Neural cell (in vitro differentiated cells): ENCODE measurements at regions not wholly inside any gene's neighbourhood (a gene's known extent, or its start where the extent isn't known, plus 50 kb on each side); places are given as distances from the start of the nearest gene placed in this dataset.

Experiments
- H2AFZ ChIP-seq: fragments of 200-600, 300-800 bp; sonication (generic), shearing (Covaris generic); 2 replicates; pipeline ENCODE4 v1.6.0; 2014; ENCODE audit warnings: low read depth, mild to moderate bottlenecking, antibody characterized with exemption, low read length, moderate library complexity
- H3F3A ChIP-seq: fragments of 200-600 bp; shearing (Covaris generic); 2 replicates; pipeline ENCODE4 v1.6.1; 2016; ENCODE audit warnings: mild to moderate bottlenecking, moderate library complexity, mixed read lengths, antibody characterized with exemption, low read length; ENCODE audit not compliant: insufficient read depth, poor library complexity, severe bottlenecking
- H3K27ac ChIP-seq: fragments of 200-600, 300-800 bp; sonication (generic), shearing (Covaris generic); 2 replicates; pipeline ENCODE4 v1.5.1; 2014; ENCODE audit warnings: mild to moderate bottlenecking, low read length, moderate library complexity
- H3K27me3 ChIP-seq: fragments of 300-800, 200-600 bp; sonication (generic), shearing (Covaris generic); 2 replicates; pipeline ENCODE4 v1.6.0; 2014; ENCODE audit warnings: mild to moderate bottlenecking, low read depth, low read length, moderate library complexity; ENCODE audit not compliant: insufficient read depth
- H3K36me3 ChIP-seq: fragments of 300-800, 200-600 bp; sonication (generic), shearing (Covaris generic); 2 replicates; pipeline ENCODE4 v1.5.1; 2014; ENCODE audit warnings: mild to moderate bottlenecking, antibody characterized with exemption, low read length, moderate library complexity; ENCODE audit not compliant: insufficient read depth
- H3K4me2 ChIP-seq: fragments of 300-800, 200-600 bp; sonication (generic), shearing (Covaris generic); 2 replicates; pipeline ENCODE4 v1.6.0; 2014; ENCODE audit warnings: mild to moderate bottlenecking, low read length
- H3K4me3 ChIP-seq: fragments of 300-800, 200-600 bp; sonication (generic), shearing (Covaris generic); 2 replicates; pipeline ENCODE4 v1.5.1; 2014; ENCODE audit warnings: mild to moderate bottlenecking, low read length, moderate library complexity
- H3K79me2 ChIP-seq: fragments of 200-600 bp; shearing (Covaris generic); replicated peaks from 2 replicates; pipeline ENCODE4 v1.6.0; 2014; ENCODE audit warnings: mild to moderate bottlenecking, low read length, moderate library complexity; ENCODE audit not compliant: insufficient read depth
- H3K9ac ChIP-seq: fragments of 300-800, 200-600 bp; sonication (generic), shearing (Covaris generic); 2 replicates; pipeline ENCODE4 v1.6.1; 2016; ENCODE audit warnings: mild to moderate bottlenecking, low read length, mixed read lengths
- H3K9me2 ChIP-seq: fragments of 200-600 bp; shearing (Covaris generic); 2 replicates; pipeline ENCODE4 v1.6.1; 2016; ENCODE audit warnings: mild to moderate bottlenecking, low read length, mixed read lengths; ENCODE audit not compliant: insufficient read depth
- H3K9me3 ChIP-seq: fragments of 200-600, 300-800 bp; sonication (generic), shearing (Covaris generic); 2 replicates; pipeline ENCODE4 v1.6.1; 2016; ENCODE audit warnings: mild to moderate bottlenecking, mixed run types, low read length, moderate library complexity, mixed read lengths
- H4K20me1 ChIP-seq: fragments of 200-600 bp; shearing (Covaris generic); 2 replicates; pipeline ENCODE4 v1.6.1; 2016; ENCODE audit warnings: mild to moderate bottlenecking, mixed run types; ENCODE audit not compliant: insufficient read depth
- CTCF ChIP-seq: fragments of 450-650 bp; IDR thresholded peaks from 2 replicates; pipeline ENCODE4 v1.5.1; 2014; ENCODE audit warnings: antibody characterized with exemption, mild to moderate bottlenecking, moderate library complexity; ENCODE audit not compliant: poor library complexity, severe bottlenecking
- EP300 ChIP-seq: fragments of 450-650 bp; conservative IDR thresholded peaks from 2 replicates; pipeline ENCODE4 v1.6.1; 2014; ENCODE audit warnings: antibody characterized with exemption, mild to moderate bottlenecking, moderate library complexity; ENCODE audit not compliant: poor library complexity, severe bottlenecking
- EZH2 ChIP-seq: fragments of 200-600, 300-800 bp; shearing (Covaris generic), sonication (generic); IDR thresholded peaks from 2 replicates; pipeline ENCODE4 v1.6.1; 2014; ENCODE audit warnings: antibody characterized with exemption, low read length, borderline replicate concordance, mild to moderate bottlenecking; ENCODE audit not compliant: insufficient read depth, poor library complexity, severe bottlenecking
- MXI1 ChIP-seq: fragments of 450-650 bp; conservative IDR thresholded peaks from 2 replicates; pipeline ENCODE4 v1.6.1; 2014; ENCODE audit warnings: antibody characterized with exemption, mild to moderate bottlenecking; ENCODE audit not compliant: poor library complexity, severe bottlenecking
- POLR2AphosphoS5 ChIP-seq: IDR thresholded peaks from 2 replicates; pipeline ENCODE4 v1.6.1; 2012
- RAD21 ChIP-seq: fragments of 450-650 bp; conservative IDR thresholded peaks from 2 replicates; pipeline ENCODE4 v1.6.1; 2014; ENCODE audit warnings: antibody characterized with exemption, mild to moderate bottlenecking, moderate library complexity
- REST ChIP-seq: IDR thresholded peaks from 2 replicates; pipeline ENCODE4 v1.6.1; 2012; ENCODE audit warnings: borderline replicate concordance
- SMC3 ChIP-seq: fragments of 450-650 bp; conservative IDR thresholded peaks from 2 replicates; pipeline ENCODE4 v1.6.1; 2014; ENCODE audit warnings: antibody characterized with exemption, mild to moderate bottlenecking, moderate library complexity; ENCODE audit not compliant: poor library complexity
- TAF1 ChIP-seq: IDR thresholded peaks from 2 replicates; pipeline ENCODE4 v1.6.1; 2012; ENCODE audit warnings: low read depth

- no peaks in the 10 kb centered on the region for H3K9me3 ChIP-seq
- H3K79me2 ChIP-seq: no peaks in the 10 kb centered on the region
- no peak overlapping the region for H3K4me2 ChIP-seq
- no peaks in the 10 kb centered on the region for H3K36me3 ChIP-seq
- H3F3A ChIP-seq: peaks cover 10% of the 10 kb centered on the region
- no peaks in the 10 kb centered on the region for H3K27me3 ChIP-seq
- H3K9me2 ChIP-seq: no peaks in the 10 kb centered on the region
- H3K27ac ChIP-seq: peak overlapping the region; percentile 57
- no peaks in the 10 kb centered on the region for H4K20me1 ChIP-seq
- TF ChIP-seq POLR2AphosphoS5 (peak; percentile 43), MXI1 (no peak)
- H3K4me3 ChIP-seq: no peak overlapping the region
- H2AFZ ChIP-seq: no peak overlapping the region
- H3K9ac ChIP-seq: no peak overlapping the region
These were observed 452.1 kb downstream of the TMX3 start for GRCh38 chr18:68262690-68263294.

- Histone ChIP-seq H3K27ac (peak overlapping the region; percentile 29), H3K27me3 (no peaks in the 10 kb centered on the region), H3K9me3 (no peaks in the 10 kb centered on the region), H2AFZ (no peak overlapping the region), H3K36me3 (no peaks in the 10 kb centered on the region), H3F3A (no peaks in the 10 kb centered on the region), H3K79me2 (no peaks in the 10 kb centered on the region), H3K4me2 (no peak overlapping the region), H3K9ac (no peak overlapping the region), H3K4me3 (no peak overlapping the region), H3K9me2 (no peaks in the 10 kb centered on the region), H4K20me1 (no peaks in the 10 kb centered on the region)
- TF ChIP-seq SMC3 (no peak), EP300 (no peak), POLR2AphosphoS5 (no peak), EZH2 (no peak), MXI1 (no peak), REST (no peak), TAF1 (no peak), CTCF (no peak), RAD21 (no peak)
These were observed 458.4 kb downstream of the TMX3 start for GRCh38 chr18:68256418-68257067.
